Neural cell (in vitro differentiated cells): ENCODE measurements at regions not wholly inside any gene's neighbourhood (a gene's known extent, or its start where the extent isn't known, plus 50 kb on each side); places are given as distances from the start of the nearest gene placed in this dataset.

Experiments used
- H2AFZ ChIP-seq: fragments of 200-600, 300-800 bp; sonication (generic), shearing (Covaris generic); 2 replicates; pipeline ENCODE4 v1.6.0; 2014; ENCODE audit warnings: low read depth, mild to moderate bottlenecking, antibody characterized with exemption, low read length, moderate library complexity
- H3F3A ChIP-seq: fragments of 200-600 bp; shearing (Covaris generic); 2 replicates; pipeline ENCODE4 v1.6.1; 2016; ENCODE audit warnings: mild to moderate bottlenecking, moderate library complexity, mixed read lengths, antibody characterized with exemption, low read length; ENCODE audit not compliant: insufficient read depth, poor library complexity, severe bottlenecking
- H3K27ac ChIP-seq: fragments of 200-600, 300-800 bp; sonication (generic), shearing (Covaris generic); 2 replicates; pipeline ENCODE4 v1.5.1; 2014; ENCODE audit warnings: mild to moderate bottlenecking, low read length, moderate library complexity
- H3K27me3 ChIP-seq: fragments of 300-800, 200-600 bp; sonication (generic), shearing (Covaris generic); 2 replicates; pipeline ENCODE4 v1.6.0; 2014; ENCODE audit warnings: mild to moderate bottlenecking, low read depth, low read length, moderate library complexity; ENCODE audit not compliant: insufficient read depth
- H3K36me3 ChIP-seq: fragments of 300-800, 200-600 bp; sonication (generic), shearing (Covaris generic); 2 replicates; pipeline ENCODE4 v1.5.1; 2014; ENCODE audit warnings: mild to moderate bottlenecking, antibody characterized with exemption, low read length, moderate library complexity; ENCODE audit not compliant: insufficient read depth
- H3K4me2 ChIP-seq: fragments of 300-800, 200-600 bp; sonication (generic), shearing (Covaris generic); 2 replicates; pipeline ENCODE4 v1.6.0; 2014; ENCODE audit warnings: mild to moderate bottlenecking, low read length
- H3K4me3 ChIP-seq: fragments of 300-800, 200-600 bp; sonication (generic), shearing (Covaris generic); 2 replicates; pipeline ENCODE4 v1.5.1; 2014; ENCODE audit warnings: mild to moderate bottlenecking, low read length, moderate library complexity
- H3K79me2 ChIP-seq: fragments of 200-600 bp; shearing (Covaris generic); replicated peaks from 2 replicates; pipeline ENCODE4 v1.6.0; 2014; ENCODE audit warnings: mild to moderate bottlenecking, low read length, moderate library complexity; ENCODE audit not compliant: insufficient read depth
- H3K9ac ChIP-seq: fragments of 300-800, 200-600 bp; sonication (generic), shearing (Covaris generic); 2 replicates; pipeline ENCODE4 v1.6.1; 2016; ENCODE audit warnings: mild to moderate bottlenecking, low read length, mixed read lengths
- H3K9me2 ChIP-seq: fragments of 200-600 bp; shearing (Covaris generic); 2 replicates; pipeline ENCODE4 v1.6.1; 2016; ENCODE audit warnings: mild to moderate bottlenecking, low read length, mixed read lengths; ENCODE audit not compliant: insufficient read depth
- H3K9me3 ChIP-seq: fragments of 200-600, 300-800 bp; sonication (generic), shearing (Covaris generic); 2 replicates; pipeline ENCODE4 v1.6.1; 2016; ENCODE audit warnings: mild to moderate bottlenecking, mixed run types, low read length, moderate library complexity, mixed read lengths
- H4K20me1 ChIP-seq: fragments of 200-600 bp; shearing (Covaris generic); 2 replicates; pipeline ENCODE4 v1.6.1; 2016; ENCODE audit warnings: mild to moderate bottlenecking, mixed run types; ENCODE audit not compliant: insufficient read depth
- CTCF ChIP-seq: fragments of 450-650 bp; IDR thresholded peaks from 2 replicates; pipeline ENCODE4 v1.5.1; 2014; ENCODE audit warnings: antibody characterized with exemption, mild to moderate bottlenecking, moderate library complexity; ENCODE audit not compliant: poor library complexity, severe bottlenecking
- EP300 ChIP-seq: fragments of 450-650 bp; conservative IDR thresholded peaks from 2 replicates; pipeline ENCODE4 v1.6.1; 2014; ENCODE audit warnings: antibody characterized with exemption, mild to moderate bottlenecking, moderate library complexity; ENCODE audit not compliant: poor library complexity, severe bottlenecking
- EZH2 ChIP-seq: fragments of 200-600, 300-800 bp; shearing (Covaris generic), sonication (generic); IDR thresholded peaks from 2 replicates; pipeline ENCODE4 v1.6.1; 2014; ENCODE audit warnings: antibody characterized with exemption, low read length, borderline replicate concordance, mild to moderate bottlenecking; ENCODE audit not compliant: insufficient read depth, poor library complexity, severe bottlenecking
- MXI1 ChIP-seq: fragments of 450-650 bp; conservative IDR thresholded peaks from 2 replicates; pipeline ENCODE4 v1.6.1; 2014; ENCODE audit warnings: antibody characterized with exemption, mild to moderate bottlenecking; ENCODE audit not compliant: poor library complexity, severe bottlenecking
- POLR2AphosphoS5 ChIP-seq: IDR thresholded peaks from 2 replicates; pipeline ENCODE4 v1.6.1; 2012
- RAD21 ChIP-seq: fragments of 450-650 bp; conservative IDR thresholded peaks from 2 replicates; pipeline ENCODE4 v1.6.1; 2014; ENCODE audit warnings: antibody characterized with exemption, mild to moderate bottlenecking, moderate library complexity
- REST ChIP-seq: IDR thresholded peaks from 2 replicates; pipeline ENCODE4 v1.6.1; 2012; ENCODE audit warnings: borderline replicate concordance
- SMC3 ChIP-seq: fragments of 450-650 bp; conservative IDR thresholded peaks from 2 replicates; pipeline ENCODE4 v1.6.1; 2014; ENCODE audit warnings: antibody characterized with exemption, mild to moderate bottlenecking, moderate library complexity; ENCODE audit not compliant: poor library complexity
- TAF1 ChIP-seq: IDR thresholded peaks from 2 replicates; pipeline ENCODE4 v1.6.1; 2012; ENCODE audit warnings: low read depth

- H3K9ac ChIP-seq, result no peak overlapping the region
- TF ChIP-seq RAD21 (no peak), MXI1 (no peak)
- H2AFZ ChIP-seq, result no peak overlapping the region
- no peaks in the 10 kb centered on the region for H3K36me3 ChIP-seq
- H3K27ac ChIP-seq, result no peak overlapping the region
- H3K27me3 ChIP-seq, result no peaks in the 10 kb centered on the region
- H3K9me2 ChIP-seq, result no peaks in the 10 kb centered on the region
- no peaks in the 10 kb centered on the region for H3F3A ChIP-seq
- H3K4me2 ChIP-seq, result no peak overlapping the region
- no peaks in the 10 kb centered on the region for H3K79me2 ChIP-seq
- H3K4me3 ChIP-seq, result no peak overlapping the region
- no peaks in the 10 kb centered on the region for H3K9me3 ChIP-seq
- H4K20me1 ChIP-seq, result no peaks in the 10 kb centered on the region
Observed at GRCh38 chr10:63716016-63716580, 194.9 kb downstream of the REEP3 start.

GRCh38 chr10:63717027-63717715 lies 196.0 kb downstream of the REEP3 start:
- Histone ChIP-seq H3K27ac (no peak overlapping the region), H3K9me3 (no peaks in the 10 kb centered on the region), H3K4me2 (no peak overlapping the region), H3K9me2 (no peaks in the 10 kb centered on the region), H3K36me3 (no peaks in the 10 kb centered on the region), H2AFZ (no peak overlapping the region), H3K79me2 (no peaks in the 10 kb centered on the region), H4K20me1 (no peaks in the 10 kb centered on the region), H3K4me3 (no peak overlapping the region), H3K27me3 (no peaks in the 10 kb centered on the region), H3F3A (no peaks in the 10 kb centered on the region), H3K9ac (no peak overlapping the region)
- TF ChIP-seq TAF1 (no peak), CTCF (no peak), MXI1 (no peak)

- no peaks in the 10 kb centered on the region for H3K36me3 ChIP-seq
- no peak overlapping the region for H3K27ac ChIP-seq
- no peaks in the 10 kb centered on the region for H3K79me2 ChIP-seq
- H3K27me3 ChIP-seq, result no peaks in the 10 kb centered on the region
- H2AFZ ChIP-seq, result no peak overlapping the region
- H3F3A ChIP-seq, result no peaks in the 10 kb centered on the region
- H3K9ac ChIP-seq, result no peak overlapping the region
- no peaks in the 10 kb centered on the region for H4K20me1 ChIP-seq
- no peak overlapping the region for H3K4me2 ChIP-seq
- no peaks in the 10 kb centered on the region for H3K9me3 ChIP-seq
- H3K9me2 ChIP-seq, result no peaks in the 10 kb centered on the region
- H3K4me3 ChIP-seq, result no peak overlapping the region
- TF ChIP-seq POLR2AphosphoS5, result no peak
- TF ChIP-seq RAD21, result no peak
Observed at GRCh38 chr10:63718006-63718405, 196.8 kb downstream of the REEP3 start.

GRCh38 chr10:63718421-63718820 lies 197.2 kb downstream of the REEP3 start:
- H3K79me2 ChIP-seq, result no peaks in the 10 kb centered on the region
- H3K27me3 ChIP-seq, result no peaks in the 10 kb centered on the region
- no peaks in the 10 kb centered on the region for H3K9me3 ChIP-seq
- H3K9me2 ChIP-seq, result no peaks in the 10 kb centered on the region
- H3F3A ChIP-seq, result no peaks in the 10 kb centered on the region
- no peak overlapping the region for H3K4me3 ChIP-seq
- no peak overlapping the region for H3K27ac ChIP-seq
- TF ChIP-seq POLR2AphosphoS5 (no peak), EZH2 (no peak), TAF1 (no peak), CTCF (no peak), RAD21 (no peak), MXI1 (no peak), SMC3 (no peak), REST (no peak), EP300 (no peak)
- H3K9ac ChIP-seq, result no peak overlapping the region
- no peaks in the 10 kb centered on the region for H4K20me1 ChIP-seq
- H2AFZ ChIP-seq, result no peak overlapping the region
- no peaks in the 10 kb centered on the region for H3K36me3 ChIP-seq
- H3K4me2 ChIP-seq, result no peak overlapping the region
